GM19035 (cell line): ENCODE measurements at regions not wholly inside any gene's neighbourhood (a gene's known extent, or its start where the extent isn't known, plus 50 kb on each side); places are given as distances from the start of the nearest gene placed in this dataset.

Experiments used
- ATAC-seq: cut with Tn5 transposase; IDR thresholded peaks from one replicate; pipeline ENCODE4 v1.9.1; 2021; ENCODE audit not compliant: unreplicated experiment

DNA sequence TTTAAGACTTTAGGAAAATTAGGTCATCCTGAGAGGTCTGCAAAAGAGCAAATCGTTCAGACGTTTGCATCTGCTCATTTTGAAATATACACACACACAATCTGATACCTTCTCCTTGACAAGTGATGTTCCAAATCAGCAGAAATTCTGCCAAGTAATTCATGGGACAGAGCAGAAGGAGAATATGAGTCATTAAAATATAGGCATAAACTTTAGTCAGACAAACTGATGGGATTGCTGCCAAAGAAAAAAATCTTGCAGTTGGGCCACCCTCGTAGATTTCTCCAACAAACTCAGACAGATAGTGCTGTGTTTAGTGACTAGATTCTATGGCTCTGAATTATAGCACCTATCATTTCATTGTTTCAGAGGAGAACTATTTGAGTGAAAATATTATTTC lies 336.3 kb downstream of the NYAP2 start:
- no peak for ATAC-seq

DNA sequence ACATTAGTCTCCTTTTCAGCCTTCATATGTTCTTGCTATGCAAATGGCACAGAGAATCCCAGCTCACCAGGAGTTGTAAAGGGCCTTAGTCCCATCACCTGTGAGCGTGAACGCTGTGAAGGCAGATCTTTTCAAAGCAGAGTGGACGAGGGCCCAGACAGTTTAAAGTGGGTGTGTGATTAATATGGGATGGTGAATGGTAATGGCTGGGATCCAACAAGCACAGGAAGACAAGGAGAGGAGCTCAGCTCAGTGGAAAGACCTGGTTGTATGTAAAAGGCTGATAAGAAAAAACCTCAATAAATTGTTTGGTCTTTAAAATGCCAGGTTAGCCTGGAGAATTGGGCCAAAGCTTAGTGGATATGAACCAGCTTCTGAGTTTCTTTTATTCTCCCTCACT lies 326.2 kb downstream of the NYAP2 start:
- ATAC-seq, result no peak
